ENCODE measurements at regions not wholly inside any gene's neighbourhood (a gene's known extent, or its start where the extent isn't known, plus 50 kb on each side); places are given as distances from the start of the nearest gene placed in this dataset.

- no peak for TF ChIP-seq CTCF (IDR thresholded peaks at IDR 0.05; ENCODE audit: low read length)
- no peak for TF ChIP-seq EZH2 (IDR thresholded peaks at IDR 0.05; ENCODE audit: borderline replicate concordance, low read length)
Measured at GRCh38 chr10:107492389-107492788, 327.9 kb upstream of the SORCS1 start.

Measured in OCI-LY1 (cell line).